Brain microvascular endothelial cell (primary cell): ENCODE measurements at regions not wholly inside any gene's neighbourhood (a gene's known extent, or its start where the extent isn't known, plus 50 kb on each side); places are given as distances from the start of the nearest gene placed in this dataset.

ENCODE experiments used
- DNase-seq: peaks from one replicate; pipeline ENCODE4 v3.0.0-alpha.2; 2020
- H3K27ac ChIP-seq: fragments of 250-450 bp; sonication (Bioruptor Pico); 2 replicates; pipeline ENCODE4 v1.5.1; 2020; ENCODE audit warnings: mild to moderate bottlenecking, moderate library complexity
- H3K27me3 ChIP-seq: fragments of 250-450 bp; sonication (Bioruptor Pico); replicated peaks from 2 replicates; pipeline ENCODE4 v1.5.1; 2020; ENCODE audit warnings: mild to moderate bottlenecking
- H3K36me3 ChIP-seq: fragments of 250-450 bp; sonication (Bioruptor Pico); replicated peaks from 2 replicates; pipeline ENCODE4 v1.5.1; 2020; ENCODE audit warnings: mild to moderate bottlenecking
- H3K4me3 ChIP-seq: 2 replicates; pipeline ENCODE4 v1.5.1; 2011; ENCODE audit warnings: low read depth, mild to moderate bottlenecking, control low read depth, low read length, moderate library complexity
- CTCF ChIP-seq: IDR thresholded peaks from 2 replicates; pipeline ENCODE4 v1.5.1; 2011; ENCODE audit warnings: low read depth, mild to moderate bottlenecking, moderate library complexity, low read length, control low read depth, inconsistent platforms; ENCODE audit errors: missing control alignments
- in situ Hi-C: cut with HindIII; loops from 2 replicates; pipeline ENCODE4 v1.10.0; 2017; ENCODE audit warnings: low sequenced_read_pairs, low pct_ligation_motif_present

GRCh38 chr3:71849681-71850080 lies 64.7 kb upstream of the PROK2 start:
- H3K27ac ChIP-seq: no peak overlapping the region
- H3K36me3 ChIP-seq: no peaks in the 10 kb centered on the region
- in situ Hi-C loops: no loop called here
- no peak for TF ChIP-seq CTCF
- no peak overlapping the region for H3K4me3 ChIP-seq
- no peaks in the 10 kb centered on the region for H3K27me3 ChIP-seq
- DNase-seq: no peak

- Histone ChIP-seq H3K4me3 (no peak overlapping the region), H3K36me3 (no peaks in the 10 kb centered on the region), H3K27me3 (no peaks in the 10 kb centered on the region), H3K27ac (no peak overlapping the region)
- in situ Hi-C loops: no loop called here
- no peak for DNase-seq
- no peak for TF ChIP-seq CTCF
These were observed 62.8 kb upstream of the PROK2 start for GRCh38 chr3:71847794-71848193.

GRCh38 chr3:71846185-71846584 lies 61.2 kb upstream of the PROK2 start:
- no peaks in the 10 kb centered on the region for H3K27me3 ChIP-seq
- no peak for DNase-seq
- no peaks in the 10 kb centered on the region for H3K36me3 ChIP-seq
- in situ Hi-C loops: no loop called here
- no peak overlapping the region for H3K27ac ChIP-seq
- no peak overlapping the region for H3K4me3 ChIP-seq
- TF ChIP-seq CTCF: no peak

GRCh38 chr3:71843071-71843470 lies 58.1 kb upstream of the PROK2 start:
- no peak for DNase-seq
- Histone ChIP-seq H3K4me3 (no peak overlapping the region), H3K36me3 (no peaks in the 10 kb centered on the region), H3K27ac (no peak overlapping the region), H3K27me3 (no peaks in the 10 kb centered on the region)
- in situ Hi-C loops: no loop called here
- no peak for TF ChIP-seq CTCF

GRCh38 chr3:71838406-71838805 lies 53.5 kb upstream of the PROK2 start:
- Histone ChIP-seq H3K4me3 (no peak overlapping the region), H3K36me3 (no peaks in the 10 kb centered on the region), H3K27ac (no peak overlapping the region), H3K27me3 (no peaks in the 10 kb centered on the region)
- in situ Hi-C loops: no loop called here
- DNase-seq: no peak
- no peak for TF ChIP-seq CTCF
